ENCODE measurements at regions not wholly inside any gene's neighbourhood (a gene's known extent, or its start where the extent isn't known, plus 50 kb on each side); places are given as distances from the start of the nearest gene placed in this dataset.

GRCh38 chr18:70981400-70982140, 692.7 kb downstream of the SOCS6 start:
- Mint-ChIP-seq H3K27ac (ENCODE audit: low read depth, unreplicated experiment) (no peak overlapping the region), H3K36me3 (ENCODE audit: insufficient read depth, unreplicated experiment) (no peaks in the 10 kb centered on the region), H3K27me3 (ENCODE audit: insufficient read depth, unreplicated experiment) (no peaks in the 10 kb centered on the region), H3K4me1 (ENCODE audit: insufficient read depth, unreplicated experiment) (no peaks in the 10 kb centered on the region), H3K9me3 (ENCODE audit: unreplicated experiment) (peaks cover 10% of the 10 kb centered on the region), H3K4me3 (ENCODE audit: unreplicated experiment) (no peak overlapping the region)
- intact Hi-C loops (cut with micrococcal nuclease): no loop called here
- DNase-seq (ENCODE audit: unreplicated experiment): no peak
- no TSS peak for BruUV-seq (replicated peaks)
- CTCF ChIA-PET: interaction anchor here (0.5 to 0.6 kb wide), 2 partner anchors 14 to 203 kb away, joined by 3 to 4 read pairs; no protein-coding TSS in a partner anchor
- POLR2A ChIA-PET: no interaction called here
- no peak for TF ChIP-seq CTCF (IDR thresholded peaks at IDR 0.05; ENCODE audit: unreplicated experiment)

DNA sequence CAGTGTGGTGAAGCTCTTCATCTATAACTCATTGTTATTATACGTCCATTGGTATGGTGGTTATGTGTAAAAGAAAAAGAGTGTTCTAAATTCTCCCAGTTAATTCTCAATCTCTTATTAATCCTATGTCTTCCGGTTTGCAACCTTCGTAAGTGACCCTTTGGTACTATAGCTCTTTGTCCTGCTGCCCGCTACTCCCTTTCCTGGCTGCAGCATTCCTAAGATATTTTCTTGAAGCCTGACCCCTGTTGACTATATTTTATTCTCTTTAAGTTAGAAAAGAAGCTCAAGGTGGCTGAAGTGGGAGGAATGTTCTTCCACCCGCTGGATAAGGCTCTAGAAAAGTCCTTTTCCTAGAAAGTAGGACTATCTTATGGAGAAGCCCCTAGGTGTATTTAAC, 684.8 kb downstream of the SOCS6 start:
- Mint-ChIP-seq H3K4me3 (ENCODE audit: unreplicated experiment) (no peak overlapping the region), H3K27me3 (ENCODE audit: insufficient read depth, unreplicated experiment) (no peaks in the 10 kb centered on the region), H3K27ac (ENCODE audit: low read depth, unreplicated experiment) (no peak overlapping the region), H3K9me3 (ENCODE audit: unreplicated experiment) (peaks cover 7% of the 10 kb centered on the region), H3K4me1 (ENCODE audit: insufficient read depth, unreplicated experiment) (no peaks in the 10 kb centered on the region), H3K36me3 (ENCODE audit: insufficient read depth, unreplicated experiment) (no peaks in the 10 kb centered on the region)
- CTCF ChIA-PET: interaction anchor here (0.6 to 0.7 kb wide), 2 partner anchors 183 to 328 kb away, joined by 3 read pairs; no protein-coding TSS in a partner anchor
- no peak for DNase-seq (ENCODE audit: unreplicated experiment)
- TF ChIP-seq CTCF (IDR thresholded peaks at IDR 0.05; ENCODE audit: unreplicated experiment): no peak
- POLR2A ChIA-PET: no interaction called here
- intact Hi-C loops (cut with micrococcal nuclease): no loop called here
- BruUV-seq (replicated peaks): no TSS peak

DNA sequence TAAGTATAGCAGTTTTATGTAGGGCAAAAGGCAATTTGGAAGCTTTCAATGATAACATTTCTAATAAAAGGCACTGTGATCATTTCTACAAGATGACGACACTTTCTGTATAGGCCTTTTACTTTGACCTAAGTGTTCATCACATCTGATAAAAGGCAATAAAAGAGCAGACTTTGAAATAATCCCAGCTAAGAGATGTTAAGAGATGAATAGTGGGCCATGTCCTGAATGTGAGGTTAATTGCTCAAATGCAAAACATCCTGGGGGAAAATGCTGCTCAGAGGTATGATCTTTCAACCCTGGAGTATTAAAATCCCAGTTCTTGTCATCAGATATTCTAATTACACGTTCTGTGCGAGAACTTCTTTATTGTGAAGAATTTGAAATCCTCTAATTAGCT, 677.6 kb downstream of the SOCS6 start:
- CTCF ChIA-PET: interaction anchor here (0.6 to 1.0 kb wide), 3 partner anchors 34 to 1581 kb away, joined by 3 to 5 read pairs (median 3); no protein-coding TSS in a partner anchor
- no peak for TF ChIP-seq CTCF (IDR thresholded peaks at IDR 0.05; ENCODE audit: unreplicated experiment)
- Mint-ChIP-seq H3K4me1 (ENCODE audit: insufficient read depth, unreplicated experiment) (no peaks in the 10 kb centered on the region), H3K27me3 (ENCODE audit: insufficient read depth, unreplicated experiment) (no peaks in the 10 kb centered on the region), H3K4me3 (ENCODE audit: unreplicated experiment) (no peak overlapping the region), H3K36me3 (ENCODE audit: insufficient read depth, unreplicated experiment) (no peaks in the 10 kb centered on the region), H3K27ac (ENCODE audit: low read depth, unreplicated experiment) (no peak overlapping the region), H3K9me3 (ENCODE audit: unreplicated experiment) (peaks cover under 1% of the 10 kb centered on the region)
- intact Hi-C loops (cut with micrococcal nuclease): no loop called here
- POLR2A ChIA-PET: no interaction called here
- BruUV-seq (replicated peaks): no TSS peak
- DNase-seq (ENCODE audit: unreplicated experiment): no peak

DNA sequence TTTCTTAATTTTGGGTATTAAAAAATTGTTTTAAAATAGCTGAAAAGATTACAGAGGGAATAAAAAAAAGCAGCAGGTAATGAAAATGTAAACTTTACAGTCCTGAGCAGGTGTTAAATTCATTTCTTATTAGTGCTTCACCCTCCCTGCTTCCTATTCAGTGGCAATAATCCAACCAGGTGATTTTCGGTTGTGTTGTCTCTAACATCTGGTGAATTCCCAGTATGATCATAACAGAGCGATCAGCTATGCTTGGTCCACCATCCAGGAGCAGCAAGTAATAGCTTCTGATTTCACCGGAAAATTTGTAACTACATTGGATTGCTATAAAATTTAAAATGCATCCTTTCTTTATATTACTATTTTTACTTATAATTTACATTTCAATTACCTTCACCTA, 673.1 kb downstream of the SOCS6 start:
- no peak for TF ChIP-seq CTCF (IDR thresholded peaks at IDR 0.05; ENCODE audit: unreplicated experiment)
- no peaks in the 10 kb centered on the region for H3K27me3 Mint-ChIP-seq (ENCODE audit: insufficient read depth, unreplicated experiment)
- no TSS peak for BruUV-seq (replicated peaks)
- no peak overlapping the region for H3K4me3 Mint-ChIP-seq (ENCODE audit: unreplicated experiment)
- ChIA-PET POLR2A (no interaction called here), CTCF (interaction anchor here (0.6 to 1.3 kb wide), 3 partner anchors 54 to 1582 kb away, joined by 3 to 5 read pairs (median 4); partner anchors contain the start of gene CBLN2)
- no peak overlapping the region for H3K27ac Mint-ChIP-seq (ENCODE audit: low read depth, unreplicated experiment)
- no peaks in the 10 kb centered on the region for H3K9me3 Mint-ChIP-seq (ENCODE audit: unreplicated experiment)
- H3K36me3 Mint-ChIP-seq (ENCODE audit: insufficient read depth, unreplicated experiment): no peaks in the 10 kb centered on the region
- DNase-seq (ENCODE audit: unreplicated experiment): no peak
- intact Hi-C loops (cut with micrococcal nuclease): no loop called here
- H3K4me1 Mint-ChIP-seq (ENCODE audit: insufficient read depth, unreplicated experiment): no peaks in the 10 kb centered on the region

Measured in MCF 10A (cell line).